ENCODE measurements at regions not wholly inside any gene's neighbourhood (a gene's known extent, or its start where the extent isn't known, plus 50 kb on each side); places are given as distances from the start of the nearest gene placed in this dataset.
"Not testable (repeated sequence)": the region's sequence is repeated elsewhere in the genome, so short reads cannot be mapped to it uniquely, and the experiment has no call there.

GRCh38 chr3:8147711-8148110, 353.9 kb upstream of the LMCD1 start:
- DNase-seq: no peak

GRCh38 chr3:8152821-8153418, 348.7 kb upstream of the LMCD1 start:
- no peak for DNase-seq

DNA sequence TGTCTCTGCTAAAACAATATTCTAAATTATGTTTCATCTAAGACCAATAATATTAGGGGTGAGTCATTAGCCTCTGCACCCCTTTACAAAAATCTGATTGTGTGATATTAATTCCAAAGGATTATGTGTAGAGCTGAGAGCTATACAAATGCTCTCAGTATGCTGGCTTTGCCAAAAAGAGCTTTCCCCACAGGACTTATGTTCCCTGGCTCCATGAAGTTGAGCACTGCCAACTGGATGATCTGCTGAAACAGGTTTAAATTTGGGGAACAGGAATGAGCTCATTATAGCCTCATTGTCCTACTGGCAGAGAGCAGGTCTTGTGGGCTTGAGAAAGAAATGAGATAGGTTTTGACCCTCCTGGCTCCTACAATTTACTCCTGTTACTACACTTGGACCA, 347.8 kb upstream of the LMCD1 start:
- no peak for DNase-seq

GRCh38 chr3:8154617-8155016, 347.0 kb upstream of the LMCD1 start:
- DNase-seq: no peak

GRCh38 chr3:8156138-8156537, 345.5 kb upstream of the LMCD1 start:
- DNase-seq: no peak

GRCh38 chr3:8156831-8157230, 344.8 kb upstream of the LMCD1 start:
- no peak for DNase-seq

- DNase-seq: no peak
Measured at GRCh38 chr3:8157640-8158039, 344.0 kb upstream of the LMCD1 start.

- no peak for DNase-seq
Measured at GRCh38 chr3:8164145-8164544, 337.5 kb upstream of the LMCD1 start.

GRCh38 chr3:8166014-8166413, 335.6 kb upstream of the LMCD1 start:
- no peak for DNase-seq

- DNase-seq: no peak
Measured at GRCh38 chr3:8170971-8171508, 330.6 kb upstream of the LMCD1 start.

DNA sequence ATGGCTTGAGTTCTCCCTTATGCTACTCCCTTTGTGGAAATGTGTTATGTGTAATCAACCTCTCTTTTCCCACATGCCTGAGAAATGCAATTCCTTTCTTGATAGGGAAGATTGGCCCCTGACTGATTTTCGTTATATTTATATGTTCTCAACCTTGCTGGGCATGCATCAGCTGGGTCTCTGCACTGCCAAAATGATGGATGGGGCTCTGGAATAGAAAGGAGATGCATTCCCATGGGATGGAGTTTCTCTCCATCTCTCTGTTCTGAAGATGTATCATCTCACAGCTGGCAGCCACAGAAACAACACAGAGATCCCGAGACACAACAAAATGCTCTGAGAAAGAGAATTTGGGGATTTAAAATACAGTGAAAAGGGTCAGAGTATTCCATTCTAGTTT, 327.7 kb upstream of the LMCD1 start:
- no peak for DNase-seq

- not testable (repeated sequence) for DNase-seq
Measured at GRCh38 chr3:8176759-8177483, 324.7 kb upstream of the LMCD1 start.

DNA sequence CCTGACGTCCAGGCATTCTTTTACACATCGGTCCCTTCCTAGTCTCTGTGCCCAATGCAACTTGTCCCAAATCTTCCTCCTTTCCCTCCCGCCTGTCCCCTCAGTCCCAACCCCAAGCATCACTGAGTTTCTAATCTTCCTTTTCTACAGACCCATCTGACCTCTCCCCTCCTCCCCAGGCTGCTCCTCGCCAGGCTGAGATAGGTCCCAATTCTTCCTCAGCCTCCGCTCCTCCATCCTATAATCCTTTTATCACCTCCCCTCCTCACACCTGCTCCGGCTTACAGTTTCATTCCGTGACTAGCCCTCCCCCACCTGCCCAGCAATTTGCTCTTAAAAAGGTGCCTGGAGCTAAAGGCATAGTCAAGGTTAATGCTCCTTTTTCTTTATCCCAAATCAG, 323.1 kb upstream of the LMCD1 start:
- not testable (repeated sequence) for DNase-seq

DNA sequence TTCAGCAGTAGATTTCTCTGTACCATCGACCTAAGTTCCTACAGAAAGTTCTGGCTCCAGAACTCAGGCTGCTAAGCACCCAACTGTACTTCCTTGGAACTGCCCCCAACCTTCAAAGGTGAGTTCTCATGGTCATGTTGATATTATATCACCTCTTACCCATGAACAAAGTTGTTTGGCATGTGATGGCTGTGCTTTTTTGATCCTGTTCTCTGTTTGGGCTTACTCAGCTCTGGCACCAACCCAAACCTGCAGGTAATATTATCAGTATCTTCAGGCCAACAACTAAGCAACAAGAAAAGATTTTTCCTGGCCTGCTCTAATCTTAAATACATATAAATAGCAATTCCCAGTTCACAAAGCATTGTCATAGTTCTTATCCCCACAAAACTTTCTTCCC, 318.7 kb upstream of the LMCD1 start:
- DNase-seq: no peak

DNA sequence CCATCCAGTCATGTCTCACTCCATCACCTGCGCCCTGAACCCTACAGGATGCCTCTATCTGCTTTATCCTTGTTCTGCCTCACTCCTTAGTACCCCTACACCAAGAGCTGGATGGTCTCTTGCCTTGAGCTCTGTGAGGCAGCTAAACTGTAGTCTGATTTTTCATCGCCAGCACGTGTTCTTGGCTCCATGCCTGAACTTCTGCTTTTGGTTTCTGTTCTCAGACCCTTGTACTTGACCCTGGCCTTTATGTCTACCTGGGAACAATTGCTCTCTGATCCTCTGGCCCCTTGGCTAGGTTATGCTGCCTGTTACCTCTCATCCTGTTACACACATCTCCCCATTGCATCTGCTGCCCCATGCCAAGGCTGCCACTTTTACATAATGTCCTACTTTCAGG, 318.0 kb upstream of the LMCD1 start:
- DNase-seq: no peak

GRCh38 chr3:8186213-8186612, 315.4 kb upstream of the LMCD1 start:
- no peak for DNase-seq

DNA sequence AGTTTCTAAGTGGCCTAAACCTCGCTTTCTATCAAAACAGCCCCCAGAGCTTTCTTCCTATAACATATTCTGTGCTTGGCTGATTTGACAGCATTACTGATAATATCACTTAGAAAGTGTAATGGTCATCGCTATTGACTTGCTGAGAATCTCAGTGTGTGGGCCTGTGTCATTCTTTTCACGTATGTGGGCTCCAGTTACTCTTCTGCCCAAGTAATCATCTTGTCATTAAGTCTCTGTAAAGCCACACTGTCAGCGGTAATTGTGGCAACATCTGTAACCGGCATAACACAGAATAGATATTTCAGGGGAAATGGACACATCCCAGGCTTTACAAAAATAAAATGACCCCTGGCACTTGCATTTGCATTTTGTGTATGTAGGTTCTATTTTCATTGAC, 313.6 kb upstream of the LMCD1 start:
- DNase-seq: no peak

DNA sequence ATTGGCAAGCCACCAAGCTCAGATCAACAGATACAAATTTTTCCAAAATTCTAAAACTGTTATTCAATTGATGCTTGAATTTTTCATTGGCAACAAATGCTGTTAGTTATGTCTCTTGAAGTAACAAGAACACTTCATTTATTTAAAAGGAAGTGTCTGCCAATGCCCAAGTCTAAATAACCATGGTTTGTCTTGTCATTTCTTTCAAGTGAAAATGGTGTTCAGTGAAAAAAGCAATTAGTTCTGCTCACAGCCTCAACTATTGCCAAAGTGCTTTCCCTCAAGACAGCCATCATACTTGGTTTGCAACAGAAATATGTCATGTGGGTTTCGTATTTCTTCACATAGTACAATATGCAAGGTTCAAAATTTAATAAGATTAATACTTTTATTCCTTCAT, 312.6 kb upstream of the LMCD1 start:
- no peak for DNase-seq

DNA sequence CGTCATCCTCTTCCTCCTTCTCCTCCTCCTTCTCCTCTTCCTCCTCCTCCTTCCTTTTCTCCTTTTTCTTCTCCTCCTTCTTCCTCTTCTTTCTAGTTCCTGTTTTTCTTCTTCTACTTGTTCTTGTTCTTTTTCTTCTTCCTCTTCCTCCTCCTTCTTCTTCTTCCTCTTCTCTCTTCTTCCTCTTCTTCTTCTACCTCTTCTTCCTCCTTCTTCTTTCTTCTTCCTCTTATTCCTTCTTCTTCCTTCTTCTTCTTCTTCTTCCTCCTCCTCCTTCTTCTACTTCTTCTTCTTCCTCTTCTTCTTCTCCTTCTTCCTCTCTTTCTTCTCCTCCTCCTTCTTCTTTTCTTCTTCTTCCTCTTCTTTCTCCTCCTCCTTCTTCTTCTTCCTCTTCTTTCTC, 310.2 kb upstream of the LMCD1 start:
- no peak for DNase-seq

DNA sequence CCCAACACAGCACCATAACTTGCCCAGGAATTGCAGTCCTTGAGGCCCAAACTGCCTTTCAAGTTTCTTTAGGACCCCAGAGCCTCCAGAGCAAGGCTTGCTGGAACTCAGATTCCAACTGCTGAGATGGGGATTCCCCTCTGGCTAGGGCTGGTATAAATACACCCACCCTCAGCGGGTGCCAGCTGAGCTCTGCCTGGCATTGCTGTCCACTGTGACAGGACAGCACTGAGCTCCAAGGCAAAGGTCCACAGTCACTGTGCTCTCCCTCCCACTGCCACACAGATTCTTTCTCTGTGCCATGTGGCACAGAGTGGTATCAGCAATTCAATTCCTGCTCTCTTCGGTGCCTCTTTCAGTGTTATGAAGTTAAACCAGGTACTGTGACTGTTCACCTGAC, 304.2 kb upstream of the LMCD1 start:
- DNase-seq: no peak

DNA sequence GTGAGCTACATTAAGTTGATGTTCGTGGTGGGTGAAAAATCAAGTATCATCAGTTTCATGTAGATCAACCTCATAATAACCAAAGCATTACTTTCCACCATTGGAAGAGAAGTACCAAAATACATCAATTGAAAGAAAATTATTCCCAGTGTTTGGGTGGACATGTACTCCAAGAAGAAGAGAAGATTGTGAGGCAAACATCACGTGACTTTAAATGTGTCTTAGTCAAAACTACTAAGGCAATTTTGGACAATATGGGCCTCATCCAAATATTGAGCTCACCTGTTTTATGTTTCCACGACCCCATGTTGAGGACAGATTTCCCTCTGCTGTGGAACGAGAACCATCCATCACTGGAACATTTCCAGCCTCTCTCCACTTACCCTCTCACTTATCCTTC, 303.0 kb upstream of the LMCD1 start:
- DNase-seq: no peak

DNA sequence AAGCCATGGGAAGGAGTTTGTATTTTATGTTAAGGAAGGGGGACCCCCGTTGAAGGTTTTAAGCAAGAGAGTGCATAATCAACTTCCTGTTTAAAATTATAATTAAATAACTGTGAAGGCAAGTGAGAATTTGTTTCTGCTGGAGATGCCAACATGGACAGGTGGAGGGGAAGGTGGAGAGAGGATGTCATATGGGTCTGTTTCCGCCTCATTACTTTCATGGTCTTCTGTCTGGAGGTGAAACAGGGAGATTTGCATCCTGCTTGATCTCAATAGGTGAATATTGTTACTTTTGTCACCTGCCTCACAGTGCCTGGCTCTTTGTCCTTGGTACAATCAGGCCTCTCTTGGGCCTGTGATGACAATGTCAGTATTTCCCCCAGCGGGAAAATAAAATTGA, 300.6 kb upstream of the LMCD1 start:
- DNase-seq: no peak

GRCh38 chr3:8201886-8202285, 299.7 kb upstream of the LMCD1 start:
- DNase-seq: no peak

GRCh38 chr3:8204331-8204730, 297.3 kb upstream of the LMCD1 start:
- no peak for DNase-seq
